GM21526 (cell line): ENCODE measurements at regions not wholly inside any gene's neighbourhood (a gene's known extent, or its start where the extent isn't known, plus 50 kb on each side); places are given as distances from the start of the nearest gene placed in this dataset.
"Not testable (repeated sequence)": the region's sequence is repeated elsewhere in the genome, so short reads cannot be mapped to it uniquely, and the experiment has no call there.

Experiments
- ATAC-seq: cut with Tn5 transposase; IDR thresholded peaks from one replicate; pipeline ENCODE4 v1.9.1; 2021; ENCODE audit warnings: moderate library complexity; ENCODE audit not compliant: unreplicated experiment, low FRiP score

DNA sequence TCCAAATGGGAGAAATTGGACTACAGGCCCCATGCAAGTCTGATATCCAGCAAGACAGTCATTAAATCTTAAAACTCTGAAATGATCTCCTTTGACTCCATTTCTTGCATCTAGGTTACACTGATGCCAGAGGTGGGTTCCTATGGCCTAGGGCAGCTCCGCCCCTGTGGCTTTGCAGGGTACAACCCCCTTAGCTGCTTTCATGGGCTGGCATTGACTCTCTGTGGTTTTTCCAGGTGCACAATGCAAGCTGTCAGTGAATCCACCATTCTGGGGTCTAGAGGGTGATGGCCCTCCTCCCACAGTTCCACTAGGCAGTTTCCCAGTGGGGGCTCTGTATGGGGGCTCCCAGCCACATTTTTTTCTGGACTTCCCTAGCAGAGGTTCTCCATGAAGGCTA, 228.5 kb upstream of the ADAMTS3 start:
- ATAC-seq = no peak

DNA sequence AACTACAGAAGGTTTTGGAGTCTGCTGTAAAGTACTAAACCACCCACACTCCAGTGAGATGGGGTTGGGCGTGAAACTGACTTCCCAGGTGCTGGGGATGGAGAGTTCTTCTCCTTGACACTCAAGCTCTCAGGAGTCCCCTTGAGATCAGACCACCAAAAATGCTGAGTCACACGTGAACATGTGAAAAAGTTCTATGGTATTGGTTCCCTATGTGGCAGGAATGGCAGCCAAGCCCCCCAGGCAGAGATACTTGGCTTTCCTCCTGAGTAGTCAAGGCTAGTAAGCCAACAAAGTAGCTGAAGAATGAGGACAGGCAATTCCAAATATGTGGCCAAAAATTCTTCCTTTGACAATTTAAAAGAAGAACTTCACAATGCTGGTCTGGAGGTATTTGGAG, 222.0 kb upstream of the ADAMTS3 start:
- ATAC-seq = no peak

DNA sequence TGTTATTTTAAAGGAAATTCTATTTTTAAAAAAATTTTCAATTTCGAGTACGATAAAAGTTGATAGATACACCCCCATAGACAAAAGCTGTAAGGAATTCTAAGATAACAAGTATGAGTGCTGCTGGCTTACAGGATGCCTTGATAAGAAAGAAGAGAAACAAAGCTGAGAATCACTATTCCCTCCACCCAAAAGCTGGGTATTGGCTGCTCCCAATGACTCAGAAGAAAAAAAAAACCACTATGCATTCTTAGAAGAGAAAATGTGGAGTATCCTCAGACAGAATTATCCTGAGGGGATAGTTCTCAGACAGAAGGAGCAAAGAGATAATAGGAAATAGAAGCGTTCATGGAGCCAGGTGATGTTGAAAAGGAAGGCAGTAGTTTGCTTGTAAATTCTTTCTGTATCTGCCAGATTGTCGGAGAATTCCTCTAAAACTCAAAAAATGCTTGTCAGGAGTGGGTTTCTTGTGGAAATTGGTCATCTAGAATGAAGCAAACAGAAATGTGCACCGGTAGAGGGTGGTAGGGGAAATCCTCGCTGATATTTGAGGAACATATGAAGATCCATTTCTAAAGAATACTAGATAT, 217.5 kb upstream of the ADAMTS3 start:
- ATAC-seq = no peak

DNA sequence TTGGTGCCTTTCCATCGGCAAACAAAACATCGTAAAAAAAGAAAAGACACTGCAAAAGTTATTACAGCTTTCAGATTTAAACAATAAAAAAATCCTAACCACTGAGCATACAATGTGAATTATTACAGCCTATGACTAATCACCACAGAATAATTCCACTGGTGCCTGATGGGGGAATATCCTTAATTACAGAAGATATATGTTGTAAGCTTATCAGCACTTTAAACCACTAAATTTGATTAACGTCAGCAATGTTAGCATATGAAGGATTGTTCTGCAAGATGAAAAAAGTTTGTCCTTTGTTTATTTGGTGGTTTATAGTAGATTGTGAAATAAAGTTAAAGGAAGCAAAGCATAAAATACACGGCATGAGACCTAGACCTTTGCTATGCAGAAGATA, 210.2 kb upstream of the ADAMTS3 start:
- no peak for ATAC-seq

DNA sequence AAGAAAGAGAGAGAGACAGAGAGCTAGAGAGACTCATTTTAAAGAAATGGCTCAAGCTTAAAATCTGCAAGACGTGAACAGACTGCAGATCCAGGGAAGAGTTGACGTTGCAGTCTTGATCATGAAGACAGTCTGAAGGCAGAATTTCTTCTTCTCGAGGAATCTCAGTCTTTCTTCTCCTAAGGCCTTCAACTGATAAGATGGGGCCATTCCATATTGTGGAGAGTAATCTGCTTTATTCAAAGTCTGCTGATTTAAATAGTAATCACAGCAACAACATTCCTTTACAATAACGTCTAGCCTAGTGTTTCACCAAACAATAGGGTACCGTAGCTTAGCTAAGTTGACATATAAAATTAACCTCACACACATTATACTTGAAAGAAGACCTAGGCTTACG, 208.4 kb upstream of the ADAMTS3 start:
- ATAC-seq = no peak

DNA sequence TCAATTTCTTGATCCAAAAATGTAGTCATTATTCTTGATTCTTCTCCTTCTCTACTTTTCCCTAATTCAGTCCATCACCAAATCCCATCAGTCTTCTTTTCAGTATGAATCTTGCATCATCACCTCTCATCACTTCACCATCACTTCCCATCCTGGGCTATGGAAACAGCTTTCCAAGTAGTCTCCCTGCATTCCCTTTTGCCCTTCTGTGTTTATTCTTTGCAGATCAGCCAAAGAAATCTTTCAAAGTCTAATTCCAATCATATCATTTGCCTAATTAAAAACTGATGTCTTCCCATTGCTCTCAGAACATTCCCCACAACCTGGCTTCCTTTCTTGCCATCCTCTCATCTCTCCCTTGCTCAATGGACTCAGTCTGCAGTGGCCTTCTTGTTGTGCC, 201.7 kb upstream of the ADAMTS3 start:
- no peak for ATAC-seq

DNA sequence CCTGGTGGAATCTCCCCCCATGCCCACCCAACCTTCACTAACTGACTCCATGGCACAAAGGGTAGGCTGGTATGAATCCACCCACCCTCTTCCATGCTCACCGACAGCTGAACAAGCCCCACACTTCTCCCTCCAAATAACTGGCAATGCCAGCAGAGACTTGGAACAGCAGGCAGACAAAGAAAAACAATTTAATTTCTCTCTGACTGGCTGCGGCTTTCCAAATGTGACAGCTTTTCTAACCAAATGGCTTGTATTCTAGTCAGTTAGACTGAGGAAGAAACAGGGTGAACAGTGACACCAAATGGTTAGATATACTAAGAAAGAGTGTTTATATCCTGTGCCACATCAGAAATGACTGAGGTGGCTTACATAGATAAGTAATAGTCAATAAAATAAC, 199.3 kb upstream of the ADAMTS3 start:
- no peak for ATAC-seq

DNA sequence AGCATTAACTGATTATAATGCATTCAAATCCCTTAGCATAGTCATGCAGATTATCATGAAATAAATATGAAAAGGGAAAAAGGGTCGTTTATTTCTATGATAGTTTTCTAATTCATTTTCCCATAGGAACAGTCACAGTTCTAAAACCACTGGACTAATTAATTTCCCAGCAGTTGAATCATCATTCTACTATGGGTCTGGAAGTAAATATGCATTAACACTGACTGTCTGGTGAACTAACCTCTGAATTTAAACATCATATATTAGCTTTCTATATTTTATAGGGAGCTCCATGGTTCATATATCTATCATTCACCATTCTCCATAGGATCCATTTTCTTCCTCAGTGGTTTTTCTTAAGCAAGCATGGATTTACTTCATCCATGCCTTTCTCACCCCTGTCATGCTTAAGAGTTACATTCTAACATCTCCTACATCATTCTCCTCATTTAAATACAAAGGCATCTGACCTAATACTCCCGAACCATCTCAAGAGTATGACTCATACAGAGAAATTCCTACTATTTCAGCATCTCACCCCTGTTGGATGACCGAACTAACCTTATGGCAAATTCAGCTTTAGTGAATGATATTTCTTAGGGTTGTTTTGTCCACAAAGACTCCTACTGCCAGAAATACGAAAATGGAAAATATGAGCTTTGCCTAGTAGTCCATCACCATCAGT, 198.7 kb upstream of the ADAMTS3 start:
- ATAC-seq = no peak

DNA sequence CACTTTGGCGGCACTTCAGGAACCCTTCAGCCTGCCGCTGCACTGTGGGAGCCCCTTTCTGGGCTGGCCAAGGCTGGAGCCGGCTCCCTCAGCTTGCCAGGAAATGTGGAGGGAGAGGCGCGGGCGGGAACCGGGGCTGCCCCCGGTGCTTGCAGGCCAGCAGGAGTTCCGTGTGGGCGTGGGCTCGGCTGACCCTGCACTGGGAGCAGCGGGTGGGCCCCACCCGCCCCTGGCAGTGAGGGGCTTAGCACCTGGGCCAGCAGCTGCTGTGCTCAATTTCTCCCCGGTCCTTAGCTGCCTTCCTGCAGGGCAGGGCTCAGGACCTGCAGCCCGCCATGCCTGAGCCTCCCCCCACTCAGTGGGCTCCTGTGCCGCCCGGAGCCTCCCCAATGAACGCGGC, 196.8 kb upstream of the ADAMTS3 start:
- not testable (repeated sequence) for ATAC-seq

DNA sequence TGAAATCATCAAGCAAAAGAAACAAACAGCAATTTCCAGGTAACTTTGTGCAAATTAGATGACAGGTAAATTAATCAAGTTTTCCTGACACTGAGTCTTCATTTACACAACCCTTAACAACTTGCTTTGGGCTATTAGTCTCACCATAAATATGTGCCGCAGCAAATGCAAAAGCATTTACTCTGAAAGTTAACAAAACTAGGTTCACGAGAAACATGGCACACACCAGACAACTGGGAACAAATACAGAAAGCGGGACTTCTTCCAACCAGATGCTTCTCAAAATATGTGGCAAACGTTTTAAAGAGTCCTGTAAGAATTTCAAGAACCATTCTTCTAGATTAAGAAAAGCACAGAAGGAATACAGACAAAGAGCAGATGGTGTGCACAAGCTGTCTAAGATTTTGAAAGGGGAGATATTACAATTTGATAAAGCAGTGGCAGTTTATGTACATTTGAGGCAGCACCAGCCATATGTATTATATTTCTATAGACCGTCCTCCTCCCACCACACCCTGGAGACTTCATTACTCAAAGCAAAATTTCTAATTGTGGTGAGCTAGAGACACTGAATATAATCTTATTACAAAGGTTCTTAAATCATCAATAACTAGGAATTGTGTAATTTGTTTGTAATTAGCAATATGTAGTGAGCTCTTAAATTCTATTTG, 192.5 kb upstream of the ADAMTS3 start:
- ATAC-seq = no peak

DNA sequence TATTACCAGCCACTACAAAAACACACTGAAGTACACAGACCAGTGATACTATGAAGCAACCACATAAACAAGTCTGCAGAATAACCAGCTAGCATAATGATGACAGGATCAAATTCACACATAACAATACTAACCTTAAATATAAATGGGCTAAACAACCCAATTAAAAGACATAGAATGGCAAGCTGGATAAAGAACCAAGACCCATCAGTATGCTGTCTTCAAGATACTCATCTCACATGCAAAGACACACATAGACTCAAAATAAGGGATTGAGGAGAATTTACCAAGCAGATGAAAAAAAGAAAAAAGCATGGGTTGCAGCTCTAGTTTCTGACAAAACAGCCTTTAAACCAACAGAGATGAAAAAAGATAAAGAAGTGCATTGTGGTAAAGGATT, 184.4 kb upstream of the ADAMTS3 start:
- not testable (repeated sequence) for ATAC-seq

DNA sequence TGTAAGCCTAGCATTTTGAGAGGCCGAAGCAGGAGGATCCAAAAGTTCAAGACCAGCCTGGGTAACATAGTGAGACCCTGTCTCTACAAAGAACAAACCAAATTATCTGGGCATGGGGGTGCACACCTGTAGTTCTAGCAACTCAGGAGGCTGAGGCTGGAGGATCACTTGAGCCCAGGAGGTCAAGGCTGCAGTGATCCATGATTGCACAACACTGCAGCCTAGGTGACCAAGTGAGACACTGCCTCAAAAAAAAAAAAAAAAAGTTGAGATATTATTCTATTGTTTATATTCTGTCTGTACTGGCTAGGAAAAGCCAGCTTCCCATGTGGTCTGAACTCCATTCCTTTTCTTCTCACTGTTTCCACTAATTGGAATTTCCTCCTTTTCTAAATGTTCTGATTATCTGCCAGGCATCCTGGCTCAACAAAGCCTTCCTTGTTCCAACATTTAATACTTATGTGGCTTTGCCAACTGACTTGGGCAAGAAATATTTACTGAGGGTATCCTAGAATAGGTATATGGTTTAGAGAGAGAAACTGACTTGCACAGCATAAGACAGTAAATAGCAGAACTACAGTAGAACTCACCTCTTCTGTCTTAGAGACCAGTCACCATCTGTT, 175.2 kb upstream of the ADAMTS3 start:
- no peak for ATAC-seq

DNA sequence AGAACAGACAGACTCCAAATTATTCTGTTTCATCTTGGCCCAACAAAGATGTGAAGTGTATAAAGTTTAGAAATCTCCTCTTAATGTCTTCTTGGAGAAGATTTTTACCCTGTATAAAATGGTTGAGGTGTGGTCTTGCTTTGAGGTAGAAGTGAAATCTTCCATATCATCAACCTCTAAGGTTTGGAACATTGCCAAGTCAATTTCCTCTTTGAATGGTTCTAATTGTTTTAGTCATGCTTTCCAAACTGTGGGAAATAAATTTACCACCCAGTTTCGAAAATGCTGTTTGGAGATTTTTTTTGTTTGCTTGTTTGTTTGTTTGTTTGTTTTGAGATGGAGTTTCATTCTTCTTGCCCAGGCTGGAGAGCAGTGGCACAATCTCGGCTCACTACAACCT, 174.1 kb upstream of the ADAMTS3 start:
- no peak for ATAC-seq

DNA sequence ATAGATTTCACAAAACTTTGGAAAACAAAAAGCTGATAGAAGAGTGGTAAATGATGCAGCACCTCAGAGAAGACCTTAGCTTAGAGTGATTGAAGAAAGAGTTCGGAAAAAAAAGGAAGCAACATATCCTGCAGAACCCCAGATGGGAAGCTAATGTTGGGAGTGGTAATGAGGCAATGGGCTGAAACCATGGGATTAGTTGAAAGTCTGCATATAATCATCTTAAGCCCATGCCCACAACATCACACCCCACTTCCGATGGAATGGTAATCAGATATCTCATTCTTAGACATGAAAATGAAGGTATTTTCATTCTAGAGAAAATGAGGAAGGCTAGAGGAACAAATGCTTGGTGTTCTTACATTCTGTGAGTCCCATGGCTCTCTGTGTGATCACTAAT, 146.3 kb upstream of the ADAMTS3 start:
- ATAC-seq = no peak

DNA sequence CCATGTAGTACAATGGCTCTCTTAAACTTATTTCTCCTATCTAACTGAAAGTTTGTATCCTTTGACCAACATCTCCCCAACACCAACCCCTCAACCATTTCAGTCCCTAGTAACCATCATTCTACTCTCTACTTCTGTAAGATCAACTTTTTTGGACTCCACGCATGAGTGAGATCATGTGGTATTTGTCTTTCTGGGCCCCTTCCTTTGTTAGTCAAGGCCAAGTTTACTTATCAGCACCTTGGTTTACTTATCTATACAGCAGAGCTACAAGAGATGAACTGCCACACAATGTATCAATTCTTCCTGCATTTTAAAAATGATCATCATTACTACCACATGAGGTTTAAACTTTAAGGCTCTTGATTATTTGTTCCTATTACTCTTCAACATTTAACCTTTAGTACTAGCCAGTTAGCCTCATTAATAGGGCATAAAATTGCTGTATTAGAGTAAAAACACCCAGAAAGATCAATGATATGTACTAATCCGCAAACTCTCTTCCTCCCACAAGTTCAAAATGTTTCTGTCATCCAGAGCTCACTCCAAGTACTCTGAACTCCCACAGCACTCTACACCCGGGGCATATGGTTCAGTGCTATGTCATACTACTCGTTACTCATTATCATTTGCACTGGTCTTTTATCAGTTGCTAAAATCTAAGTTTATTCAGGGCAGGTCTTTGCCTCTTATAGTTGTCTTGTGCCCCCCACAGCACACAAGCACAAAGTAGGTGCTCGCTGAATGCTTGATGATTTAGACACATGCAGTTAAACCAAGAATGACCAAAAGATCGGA, 145.7 kb upstream of the ADAMTS3 start:
- ATAC-seq = no peak

DNA sequence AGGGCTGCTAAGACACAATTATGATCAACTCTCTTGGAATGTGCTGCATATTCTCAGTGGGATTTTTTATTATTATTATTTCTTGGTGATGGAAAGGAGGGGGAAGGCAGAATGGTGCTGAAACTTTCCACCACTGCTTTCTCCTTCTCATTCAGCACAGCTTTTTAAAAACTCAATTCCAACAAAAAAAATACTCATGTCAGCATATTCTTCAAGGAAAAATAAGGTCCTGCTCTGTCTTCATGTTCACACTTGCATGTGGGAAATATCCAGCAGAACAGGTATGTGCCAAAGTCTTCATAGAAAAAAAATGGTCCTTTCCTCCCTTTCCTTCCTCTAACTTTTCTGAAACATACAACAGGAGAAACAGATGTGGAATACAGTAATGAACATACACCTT, 144.0 kb upstream of the ADAMTS3 start:
- no peak for ATAC-seq

DNA sequence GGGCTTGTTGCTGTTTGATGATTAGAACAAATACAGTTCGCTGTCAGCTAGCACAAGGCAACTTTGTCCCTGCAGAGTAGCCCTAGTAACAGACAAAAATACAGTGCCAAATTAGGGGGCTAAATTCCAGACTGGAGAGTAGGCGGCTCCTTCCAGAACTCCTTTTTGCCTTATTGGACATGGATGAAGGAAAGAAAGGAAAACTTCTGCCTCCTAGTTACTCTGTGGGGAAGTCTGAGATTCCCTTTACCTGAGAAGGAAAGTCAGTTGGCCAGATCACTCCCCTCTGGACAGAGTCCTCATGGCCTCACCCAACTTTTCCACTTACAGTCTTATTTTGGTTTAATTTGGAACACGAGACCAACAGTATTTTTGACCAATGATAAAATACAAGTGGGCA, 140.5 kb upstream of the ADAMTS3 start:
- ATAC-seq = no peak

DNA sequence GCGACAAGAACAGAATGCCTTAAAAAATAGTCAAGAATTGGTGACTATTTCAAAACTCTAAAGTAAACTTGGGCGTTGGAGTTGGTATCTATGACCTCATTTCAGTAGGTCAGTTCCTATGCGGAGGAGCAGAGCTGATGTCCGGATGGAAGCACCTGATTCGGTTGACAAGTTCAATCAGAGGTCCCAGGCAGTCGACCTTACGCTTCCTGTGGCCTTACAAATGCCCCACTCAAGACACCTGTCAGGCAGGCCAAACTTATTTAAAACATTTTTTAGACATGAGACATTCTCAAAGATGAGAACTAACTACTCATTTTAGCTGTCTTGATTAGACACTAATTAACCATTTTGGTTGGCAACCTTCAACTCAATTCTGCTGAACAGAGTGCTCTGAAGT, 137.7 kb upstream of the ADAMTS3 start:
- ATAC-seq = no peak

DNA sequence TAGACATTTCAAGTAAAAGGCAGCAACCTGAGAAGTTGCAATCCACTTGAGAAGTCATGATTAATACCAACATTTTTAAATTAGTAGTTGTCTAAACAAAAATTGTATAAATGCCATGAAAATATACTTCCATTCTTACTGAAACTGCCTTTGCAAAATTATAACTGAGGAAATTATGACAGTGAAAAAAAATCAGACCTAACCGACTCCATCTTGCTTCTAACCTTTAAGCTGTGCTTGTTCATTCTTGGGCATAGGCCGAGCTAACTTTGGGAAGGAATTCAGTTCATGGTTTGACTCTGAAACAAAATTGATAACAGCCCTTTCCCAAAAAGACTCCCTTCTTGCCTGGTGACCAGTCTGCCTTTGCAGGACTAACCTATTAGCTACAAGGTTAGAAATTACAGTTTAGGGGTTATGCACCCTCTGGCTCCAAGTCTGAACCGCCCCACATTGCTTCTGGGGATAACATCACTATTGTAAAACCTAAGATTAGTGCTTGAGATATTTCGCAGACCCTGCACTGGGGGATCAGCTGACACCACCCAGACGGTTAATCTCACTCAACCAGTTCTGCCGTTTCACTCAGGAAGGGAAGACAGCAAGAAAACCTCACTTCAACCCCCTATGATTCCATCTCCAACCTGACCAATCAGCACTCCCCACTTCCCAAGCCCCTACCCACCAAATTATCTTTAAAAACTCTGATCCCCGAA, 136.1 kb upstream of the ADAMTS3 start:
- ATAC-seq = not testable (repeated sequence)

DNA sequence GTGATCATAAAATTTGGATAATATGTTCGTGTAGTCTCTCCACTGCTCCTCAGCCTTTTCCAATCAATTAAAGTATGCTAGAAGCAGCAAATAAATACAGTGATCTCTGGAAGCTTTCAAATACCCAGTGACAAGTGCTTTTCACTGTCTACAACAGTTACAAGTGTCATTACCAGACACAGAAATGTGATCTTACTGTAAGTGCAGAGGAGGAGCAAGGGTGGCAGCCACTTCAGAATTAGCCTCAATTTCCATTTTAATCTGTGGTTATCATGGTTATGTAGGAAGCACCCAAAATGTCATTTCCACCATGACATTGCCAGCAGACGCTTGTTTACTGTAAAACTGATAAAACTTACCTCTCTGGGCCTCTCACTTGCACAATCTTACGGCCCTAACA, 133.9 kb upstream of the ADAMTS3 start:
- no peak for ATAC-seq
